ENCODE measurements at regions not wholly inside any gene's neighbourhood (a gene's known extent, or its start where the extent isn't known, plus 50 kb on each side); places are given as distances from the start of the nearest gene placed in this dataset.

GRCh38 chr9:104287253-104287878, 193.3 kb downstream of the SMC2 start:
- TF ChIP-seq CTCF (conservative IDR thresholded peaks at IDR 0.05), result no peak
- no peak for TF ChIP-seq EZH2 (IDR thresholded peaks at IDR 0.05; ENCODE audit: low read depth)

All from PC-9 (cell line).